ENCODE measurements at regions not wholly inside any gene's neighbourhood (a gene's known extent, or its start where the extent isn't known, plus 50 kb on each side); places are given as distances from the start of the nearest gene placed in this dataset.

- no peak overlapping the region for H3K27ac ChIP-seq (ENCODE audit: insufficient read depth, low read length)
- H3K79me1 ChIP-seq (ENCODE audit: low read depth in 1 of 2, low read length in 2 of 2): no peaks in the 10 kb centered on the region
- no peak for ATAC-seq (ENCODE audit: low read depth)
- H3K18ac ChIP-seq (ENCODE audit: low read depth, low read length): no peak overlapping the region
- H3K4me3 ChIP-seq (ENCODE audit: insufficient read depth, low read depth, low read length): no peak overlapping the region
- no peak overlapping the region for H4K5ac ChIP-seq (ENCODE audit: low read depth, low read length)
- DNase-seq: no peak
- H2AFZ ChIP-seq (replicated peaks; ENCODE audit: low read length, poor library complexity): no peak overlapping the region
- in situ Hi-C loops (cut with MboI; ENCODE audit: low sequenced_read_pairs) (no loop called here), intact Hi-C loops (cut with micrococcal nuclease) (no loop called here), dilution Hi-C loops (cut with HindIII; ENCODE audit: low sequenced_read_pairs, unreplicated experiment) (no loop called here)
- H2BK5ac ChIP-seq (ENCODE audit: low read depth, low read length, poor library complexity, severe bottlenecking): no peak overlapping the region
- H3K9me3 ChIP-seq (ENCODE audit: control insufficient read depth, insufficient read depth, low read length): no peaks in the 10 kb centered on the region
- ChIA-PET CTCF (interaction anchor here (0.7 kb wide), 2 partner anchors 266 to 370 kb away, joined by 3 read pairs; no protein-coding TSS in a partner anchor), POLR2A (ENCODE audit: unreplicated experiment) (no interaction called here)
- H3K27me3 ChIP-seq (ENCODE audit: control insufficient read depth, insufficient read depth, low read length): no peaks in the 10 kb centered on the region
- no CpG with 5 or more reads among the region's 3 CpGs for WGBS, 2 experiments (ENCODE audit: extremely low coverage in 2 of 2, insufficient read length in 1 of 2)
- H2BK20ac ChIP-seq (ENCODE audit: low read depth, low read length): no peak overlapping the region
- TF ChIP-seq, protein P1, sequence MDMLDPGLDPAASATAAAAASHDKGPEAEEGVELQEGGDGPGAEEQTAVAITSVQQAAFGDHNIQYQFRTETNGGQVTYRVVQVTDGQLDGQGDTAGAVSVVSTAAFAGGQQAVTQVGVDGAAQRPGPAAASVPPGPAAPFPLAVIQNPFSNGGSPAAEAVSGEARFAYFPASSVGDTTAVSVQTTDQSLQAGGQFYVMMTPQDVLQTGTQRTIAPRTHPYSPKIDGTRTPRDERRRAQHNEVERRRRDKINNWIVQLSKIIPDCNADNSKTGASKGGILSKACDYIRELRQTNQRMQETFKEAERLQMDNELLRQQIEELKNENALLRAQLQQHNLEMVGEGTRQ (IDR thresholded peaks at IDR 0.05; ENCODE audit: low read depth, low read length): no peak
- TF ChIP-seq ELK1 (IDR thresholded peaks at IDR 0.05; ENCODE audit: borderline replicate concordance, low read depth, low read length) (no peak), MXI1 (IDR thresholded peaks at IDR 0.05; ENCODE audit: borderline replicate concordance, low read depth, low read length) (no peak), BHLHE40 (IDR thresholded peaks at IDR 0.05; ENCODE audit: low read depth, low read length) (no peak), NFE2L2 (IDR thresholded peaks at IDR 0.05; ENCODE audit: low read depth, low read length) (no peak), MAZ (IDR thresholded peaks at IDR 0.05; ENCODE audit: borderline replicate concordance, low read depth, low read length) (no peak), RFX5 (IDR thresholded peaks at IDR 0.05; ENCODE audit: low read depth, low read length) (no peak), SMC3 (IDR thresholded peaks at IDR 0.05; ENCODE audit: low read depth, low read length) (no peak), MAFK (IDR thresholded peaks at IDR 0.05; ENCODE audit: low read depth, low read length) (no peak), RCOR1 (IDR thresholded peaks at IDR 0.05; ENCODE audit: insufficient replicate concordance, low read length) (no peak), RAD21 (IDR thresholded peaks at IDR 0.05; ENCODE audit: low read length) (no peak), POLR2A (IDR thresholded peaks at IDR 0.05; ENCODE audit: low read depth, low read length) (no peak)
- TF ChIP-seq, protein P2, sequence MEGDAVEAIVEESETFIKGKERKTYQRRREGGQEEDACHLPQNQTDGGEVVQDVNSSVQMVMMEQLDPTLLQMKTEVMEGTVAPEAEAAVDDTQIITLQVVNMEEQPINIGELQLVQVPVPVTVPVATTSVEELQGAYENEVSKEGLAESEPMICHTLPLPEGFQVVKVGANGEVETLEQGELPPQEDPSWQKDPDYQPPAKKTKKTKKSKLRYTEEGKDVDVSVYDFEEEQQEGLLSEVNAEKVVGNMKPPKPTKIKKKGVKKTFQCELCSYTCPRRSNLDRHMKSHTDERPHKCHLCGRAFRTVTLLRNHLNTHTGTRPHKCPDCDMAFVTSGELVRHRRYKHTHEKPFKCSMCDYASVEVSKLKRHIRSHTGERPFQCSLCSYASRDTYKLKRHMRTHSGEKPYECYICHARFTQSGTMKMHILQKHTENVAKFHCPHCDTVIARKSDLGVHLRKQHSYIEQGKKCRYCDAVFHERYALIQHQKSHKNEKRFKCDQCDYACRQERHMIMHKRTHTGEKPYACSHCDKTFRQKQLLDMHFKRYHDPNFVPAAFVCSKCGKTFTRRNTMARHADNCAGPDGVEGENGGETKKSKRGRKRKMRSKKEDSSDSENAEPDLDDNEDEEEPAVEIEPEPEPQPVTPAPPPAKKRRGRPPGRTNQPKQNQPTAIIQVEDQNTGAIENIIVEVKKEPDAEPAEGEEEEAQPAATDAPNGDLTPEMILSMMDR (conservative IDR thresholded peaks at IDR 0.05; ENCODE audit: low read depth, low read length): no peak
- H2AK9ac ChIP-seq (replicated peaks; ENCODE audit: low read depth, low read length, poor library complexity): no peak overlapping the region
- H3K4me2 ChIP-seq (ENCODE audit: low read depth, low read length): no peak overlapping the region
- no peak overlapping the region for H3K23ac ChIP-seq (ENCODE audit: low read depth, low read length)
- H3K9ac ChIP-seq (ENCODE audit: low read depth, low read length): no peak overlapping the region
- H2AK5ac ChIP-seq (ENCODE audit: low read depth, low read length): no peak overlapping the region
- H3K4me1 ChIP-seq (ENCODE audit: control insufficient read depth, insufficient read depth, low read length): no peaks in the 10 kb centered on the region
- H3K56ac ChIP-seq (ENCODE audit: extremely low read depth, insufficient read depth, low read length): no peak overlapping the region
- H4K8ac ChIP-seq (ENCODE audit: low read depth in 2 of 2, low read length in 2 of 2): no peak overlapping the region
- BruUV-seq (replicated peaks): no TSS peak
- H4K91ac ChIP-seq (ENCODE audit: insufficient read depth, low read depth, low read length): no peak overlapping the region
- no peaks in the 10 kb centered on the region for H3K36me3 ChIP-seq (ENCODE audit: control insufficient read depth, insufficient read depth, low read length)
- no peak overlapping the region for H3K4ac ChIP-seq (ENCODE audit: low read depth, low read length)
- no peaks in the 10 kb centered on the region for H3K9me1 ChIP-seq (ENCODE audit: insufficient read depth, low read length)
- H2BK15ac ChIP-seq (ENCODE audit: low read depth, low read length): no peak overlapping the region
- H3K14ac ChIP-seq (replicated peaks; ENCODE audit: low read depth, low read length): no peak overlapping the region
- H4K20me1 ChIP-seq (ENCODE audit: insufficient read depth, low read length): no peaks in the 10 kb centered on the region
- no peak overlapping the region for H2BK120ac ChIP-seq (ENCODE audit: low read depth, low read length)
Observed at GRCh38 chr5:51582871-51583394, 199.7 kb downstream of the ISL1 start.
